ENCODE measurements at regions not wholly inside any gene's neighbourhood (a gene's known extent, or its start where the extent isn't known, plus 50 kb on each side); places are given as distances from the start of the nearest gene placed in this dataset.

GRCh38 chr7:8885480-8886000 is 452.1 kb downstream of the NXPH1 start:
- no peak for TF ChIP-seq EZH2phosphoT487 (conservative IDR thresholded peaks at IDR 0.05; ENCODE audit: low read length)
- no peak for TF ChIP-seq CTCF (IDR thresholded peaks at IDR 0.05; ENCODE audit: insufficient read depth, low read length, poor library complexity, severe bottlenecking)
